ENCODE measurements at regions not wholly inside any gene's neighbourhood (a gene's known extent, or its start where the extent isn't known, plus 50 kb on each side); places are given as distances from the start of the nearest gene placed in this dataset.

DNA sequence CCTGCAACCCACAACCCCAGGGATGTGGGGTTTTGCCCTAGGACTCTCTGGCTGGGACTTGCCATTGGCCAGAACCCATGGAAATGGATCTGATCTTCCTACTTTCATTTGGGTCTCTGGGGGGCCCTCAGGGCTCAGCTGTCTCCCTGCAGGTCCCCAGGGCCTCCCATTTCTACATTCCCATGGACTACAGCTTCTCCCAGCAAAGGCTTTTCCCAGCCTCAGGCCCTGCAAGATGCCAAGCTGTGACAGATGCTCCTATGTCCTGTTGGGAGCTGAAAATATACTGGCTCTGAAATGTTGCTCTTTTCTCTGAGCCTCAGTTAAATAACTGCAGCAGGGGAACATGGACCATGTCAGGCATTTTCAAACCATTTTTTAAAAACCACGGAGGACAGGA, 99.5 kb upstream of the IGSF21 start:
- Histone ChIP-seq H2AFZ (ENCODE audit: low read depth) (no peak overlapping the region), H3K4me1 (ENCODE audit: low read depth, poor library complexity, severe bottlenecking) (no peaks in the 10 kb centered on the region), H3K4me2 (no peak overlapping the region), H3K36me3 (ENCODE audit: insufficient read depth) (no peaks in the 10 kb centered on the region), H3K27me3 (ENCODE audit: insufficient read depth, low read depth) (no peaks in the 10 kb centered on the region), H3K79me2 (ENCODE audit: insufficient read depth, low read depth) (no peaks in the 10 kb centered on the region), H3K27ac (no peak overlapping the region), H4K20me1 (ENCODE audit: insufficient read depth) (no peaks in the 10 kb centered on the region), H3K4me3 (IDR thresholded peaks at IDR 0.05; ENCODE audit: insufficient read depth, low read depth, low read length) (no peak overlapping the region), H3K9ac (no peak overlapping the region)
- TF ChIP-seq, protein P1, sequence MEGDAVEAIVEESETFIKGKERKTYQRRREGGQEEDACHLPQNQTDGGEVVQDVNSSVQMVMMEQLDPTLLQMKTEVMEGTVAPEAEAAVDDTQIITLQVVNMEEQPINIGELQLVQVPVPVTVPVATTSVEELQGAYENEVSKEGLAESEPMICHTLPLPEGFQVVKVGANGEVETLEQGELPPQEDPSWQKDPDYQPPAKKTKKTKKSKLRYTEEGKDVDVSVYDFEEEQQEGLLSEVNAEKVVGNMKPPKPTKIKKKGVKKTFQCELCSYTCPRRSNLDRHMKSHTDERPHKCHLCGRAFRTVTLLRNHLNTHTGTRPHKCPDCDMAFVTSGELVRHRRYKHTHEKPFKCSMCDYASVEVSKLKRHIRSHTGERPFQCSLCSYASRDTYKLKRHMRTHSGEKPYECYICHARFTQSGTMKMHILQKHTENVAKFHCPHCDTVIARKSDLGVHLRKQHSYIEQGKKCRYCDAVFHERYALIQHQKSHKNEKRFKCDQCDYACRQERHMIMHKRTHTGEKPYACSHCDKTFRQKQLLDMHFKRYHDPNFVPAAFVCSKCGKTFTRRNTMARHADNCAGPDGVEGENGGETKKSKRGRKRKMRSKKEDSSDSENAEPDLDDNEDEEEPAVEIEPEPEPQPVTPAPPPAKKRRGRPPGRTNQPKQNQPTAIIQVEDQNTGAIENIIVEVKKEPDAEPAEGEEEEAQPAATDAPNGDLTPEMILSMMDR (conservative IDR thresholded peaks at IDR 0.05; ENCODE audit: low read depth, low read length), result no peak

DNA sequence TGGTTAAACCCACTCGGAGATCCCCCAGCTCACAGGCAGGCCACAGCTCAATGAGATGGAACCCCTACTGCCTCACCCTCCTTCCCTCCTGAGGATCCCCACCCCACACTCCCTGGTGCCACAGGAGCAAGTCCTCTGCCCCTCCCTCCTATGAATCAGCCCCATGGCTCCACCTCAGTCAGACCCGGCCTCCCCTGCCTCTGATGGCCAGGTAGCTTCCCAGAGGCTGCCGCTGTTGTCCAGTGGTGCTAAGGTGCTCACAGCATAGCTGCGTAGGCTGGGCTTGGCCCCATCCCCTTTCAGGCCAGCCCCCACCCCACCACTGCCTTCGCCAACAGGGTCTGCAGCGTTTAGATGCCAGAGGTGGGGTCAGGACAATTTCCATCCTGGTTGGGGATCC, 98.5 kb upstream of the IGSF21 start:
- Histone ChIP-seq H3K36me3 (ENCODE audit: insufficient read depth) (no peaks in the 10 kb centered on the region), H3K4me3 (IDR thresholded peaks at IDR 0.05; ENCODE audit: insufficient read depth, low read depth, low read length) (no peak overlapping the region)

GRCh38 chr1:18009478-18009961, 98.1 kb upstream of the IGSF21 start:
- H4K20me1 ChIP-seq (ENCODE audit: insufficient read depth), result no peaks in the 10 kb centered on the region
- H3K27ac ChIP-seq, result no peak overlapping the region
- no peak overlapping the region for H3K9ac ChIP-seq
- no peaks in the 10 kb centered on the region for H3K4me1 ChIP-seq (ENCODE audit: low read depth, poor library complexity, severe bottlenecking)
- TF ChIP-seq, protein P1 (conservative IDR thresholded peaks at IDR 0.05; ENCODE audit: low read depth, low read length), result no peak
- no peaks in the 10 kb centered on the region for H3K27me3 ChIP-seq (ENCODE audit: insufficient read depth, low read depth)
- no peak overlapping the region for H2AFZ ChIP-seq (ENCODE audit: low read depth)
- no peak overlapping the region for H3K4me3 ChIP-seq (IDR thresholded peaks at IDR 0.05; ENCODE audit: insufficient read depth, low read depth, low read length)
- H3K36me3 ChIP-seq (ENCODE audit: insufficient read depth), result no peaks in the 10 kb centered on the region
- H3K4me2 ChIP-seq, result no peak overlapping the region
- H3K79me2 ChIP-seq (ENCODE audit: insufficient read depth, low read depth), result no peaks in the 10 kb centered on the region

More for the DNA sequence above, 98.5 kb upstream of the IGSF21 start:
- Histone ChIP-seq H3K4me1 (ENCODE audit: low read depth, poor library complexity, severe bottlenecking) (no peaks in the 10 kb centered on the region), H3K27ac (no peak overlapping the region), H3K4me2 (no peak overlapping the region), H3K27me3 (ENCODE audit: insufficient read depth, low read depth) (no peaks in the 10 kb centered on the region), H3K9ac (no peak overlapping the region), H2AFZ (ENCODE audit: low read depth) (no peak overlapping the region), H3K79me2 (ENCODE audit: insufficient read depth, low read depth) (no peaks in the 10 kb centered on the region), H4K20me1 (ENCODE audit: insufficient read depth) (no peaks in the 10 kb centered on the region)
- TF ChIP-seq, protein P1 (conservative IDR thresholded peaks at IDR 0.05; ENCODE audit: low read depth, low read length), result no peak

DNA sequence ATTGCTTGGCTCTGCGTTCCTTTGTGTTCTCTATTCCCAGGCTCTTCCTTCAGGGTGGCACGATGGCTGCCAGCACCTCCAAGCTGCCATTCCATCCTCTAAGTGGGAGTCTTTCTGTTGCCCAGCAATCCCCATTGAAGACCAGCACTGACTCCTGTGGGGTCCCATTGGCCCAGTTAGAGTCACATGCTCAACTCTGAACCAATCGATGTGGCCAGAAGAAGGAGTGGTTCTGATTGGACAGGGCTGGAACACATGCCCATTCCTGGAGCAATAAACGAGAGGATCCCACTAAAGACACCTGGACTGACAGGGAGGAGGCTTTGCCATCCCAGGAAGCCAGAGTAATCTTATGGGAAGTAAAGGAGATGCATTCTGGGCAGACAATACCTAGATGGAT, 97.2 kb upstream of the IGSF21 start:
- Histone ChIP-seq H3K4me1 (ENCODE audit: low read depth, poor library complexity, severe bottlenecking) (no peaks in the 10 kb centered on the region), H4K20me1 (ENCODE audit: insufficient read depth) (no peaks in the 10 kb centered on the region), H3K36me3 (ENCODE audit: insufficient read depth) (no peaks in the 10 kb centered on the region), H3K4me3 (IDR thresholded peaks at IDR 0.05; ENCODE audit: insufficient read depth, low read depth, low read length) (no peak overlapping the region), H3K79me2 (ENCODE audit: insufficient read depth, low read depth) (no peaks in the 10 kb centered on the region), H3K4me2 (no peak overlapping the region), H3K27ac (no peak overlapping the region), H2AFZ (ENCODE audit: low read depth) (no peak overlapping the region), H3K9ac (no peak overlapping the region), H3K27me3 (ENCODE audit: insufficient read depth, low read depth) (no peaks in the 10 kb centered on the region)
- TF ChIP-seq, protein P1 (conservative IDR thresholded peaks at IDR 0.05; ENCODE audit: low read depth, low read length), result no peak
